Panc1 (cell line): ENCODE measurements at regions not wholly inside any gene's neighbourhood (a gene's known extent, or its start where the extent isn't known, plus 50 kb on each side); places are given as distances from the start of the nearest gene placed in this dataset.

ENCODE experiments used
- ATAC-seq: fragments of 200-7000 bp; cut with Tn5 transposase; 2 replicates; pipeline ENCODE4 v1.9.1; 2020; ENCODE audit warnings: mild to moderate bottlenecking, moderate library complexity
- BruUV-seq: library from RNA; stranded (reverse); fragments of 400-500 nt; replicated peaks from 2 replicates; lab custom pipeline; 2021; lab: Mats Ljungman, UMichigan
- CTCF ChIA-PET: fragments of 300-600 bp; sonication (Branson Sonifier 250); formaldehyde crosslinking; loops from one replicate; lab custom pipeline; 2022; ENCODE audit warnings: antibody characterized with exemption; lab: Charles Lee
- POLR2A ChIA-PET: fragments of 300-600 bp; sonication (Branson Sonifier 250); formaldehyde crosslinking; loops from one replicate; lab custom pipeline; 2022; ENCODE audit warnings: antibody characterized with exemption; lab: Charles Lee
- DNase-seq: peaks from one replicate; pipeline ENCODE4 v3.0.0-alpha.2; 2010; ENCODE audit warnings: low read depth, low spot score
- H3K27ac ChIP-seq: 2 replicates; pipeline ENCODE4 v1.5.1; 2011; ENCODE audit warnings: mild to moderate bottlenecking, low read length, inconsistent platforms
- H3K27me3 ChIP-seq: fragments of 200-500 bp; sonication (Bioruptor generic); 2 replicates; pipeline ENCODE4 v1.6.0; 2014; ENCODE audit warnings: low read length, inconsistent platforms; ENCODE audit not compliant: control insufficient read depth, insufficient read depth
- H3K36me3 ChIP-seq: fragments of 200-500 bp; sonication (Bioruptor generic); 2 replicates; pipeline ENCODE4 v1.5.1; 2014; ENCODE audit warnings: inconsistent platforms, mild to moderate bottlenecking, low read length, moderate library complexity; ENCODE audit not compliant: control insufficient read depth, insufficient read depth
- H3K4me1 ChIP-seq: 2 replicates; pipeline ENCODE4 v1.5.1; 2011; ENCODE audit warnings: inconsistent platforms, mild to moderate bottlenecking, low read length, moderate library complexity; ENCODE audit not compliant: control insufficient read depth, insufficient read depth
- H3K4me3 ChIP-seq, 2 experiments: 2 replicates each; pipeline ENCODE4 v1.5.1; 2011 to 2012; ENCODE audit warnings: low read depth in 2 of 2, low read length in 2 of 2, mild to moderate bottlenecking in 2 of 2, inconsistent platforms in 1 of 2, moderate library complexity in 1 of 2
- H3K9me3 ChIP-seq: fragments of 200-500 bp; sonication (Bioruptor generic); 2 replicates; pipeline ENCODE4 v1.5.1; 2014; ENCODE audit warnings: low read depth, mild to moderate bottlenecking, inconsistent platforms, low read length, moderate library complexity; ENCODE audit not compliant: control insufficient read depth, insufficient read depth
- POLR2AphosphoS5 ChIP-seq: IDR thresholded peaks from 2 replicates; pipeline ENCODE4 v1.6.1; 2012; ENCODE audit warnings: mild to moderate bottlenecking, low read depth, low read length, moderate library complexity
- SIN3A ChIP-seq: IDR thresholded peaks from 2 replicates; pipeline ENCODE4 v1.6.1; 2012; ENCODE audit warnings: low read depth, mild to moderate bottlenecking, low read length, moderate library complexity, borderline replicate concordance; ENCODE audit not compliant: insufficient read depth
- TCF7L2 ChIP-seq: IDR thresholded peaks from 2 replicates; pipeline ENCODE4 v1.6.1; 2011; ENCODE audit warnings: mild to moderate bottlenecking, low read depth, low read length, inconsistent platforms
- in situ Hi-C: cut with HindIII; loops from 2 replicates; pipeline ENCODE4 v1.10.0; 2016; ENCODE audit warnings: low sequenced_read_pairs, low pct_unique_long_range_greater_than_20kb
- intact Hi-C: fragments of 100-400 bp; cut with micrococcal nuclease; formaldehyde crosslinking; loops from one replicate; pipeline ENCODE4 v1.10.0; 2022; ENCODE audit not compliant: unreplicated experiment
- TF ChIP-seq, protein P1 (sequence below): fragments of 450-650 bp; IDR thresholded peaks from 2 replicates; pipeline ENCODE4 v1.5.1; 2017; ENCODE audit warnings: mild to moderate bottlenecking
- TF ChIP-seq, protein P2 (sequence below), 2 experiments: IDR thresholded peaks; 2 replicates each; pipeline ENCODE4 v1.6.1; 2011 to 2012; ENCODE audit warnings: low read depth in 2 of 2, control low read depth in 1 of 2, low read length in 1 of 2, mild to moderate bottlenecking in 1 of 2, moderate library complexity in 1 of 2; ENCODE audit not compliant: insufficient read depth in 1 of 2

DNA sequence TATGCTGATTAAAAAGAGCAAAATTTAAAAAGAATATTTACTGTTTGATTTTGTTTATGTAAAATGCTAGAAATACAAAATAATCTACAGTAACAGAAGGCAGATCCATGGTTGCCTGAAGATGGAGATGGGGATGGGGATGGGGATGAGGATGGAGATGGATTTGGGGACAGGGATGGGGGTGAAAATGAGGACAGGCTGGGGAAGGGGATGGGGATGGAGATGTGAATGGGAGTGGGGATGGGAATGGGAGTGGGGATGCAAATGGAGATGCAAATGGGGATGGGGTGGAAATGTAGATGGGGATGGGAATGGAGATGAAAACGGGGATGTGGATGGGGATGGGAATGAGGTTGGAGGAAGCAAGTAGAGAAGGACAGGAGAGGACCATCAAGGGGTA is 252.2 kb downstream of the PLPP3 start:
- Histone ChIP-seq H3K27me3 (no peaks in the 10 kb centered on the region), H3K36me3 (no peaks in the 10 kb centered on the region), H3K4me3 (no peak overlapping the region), H3K27ac (no peak overlapping the region), H3K9me3 (no peaks in the 10 kb centered on the region), H3K4me1 (no peaks in the 10 kb centered on the region; the same call in 1 of the 2 replicates)
- DNase-seq (no peak), ATAC-seq (no peak)
- intact Hi-C loops (no loop called here), in situ Hi-C loops (no loop called here)
- ChIA-PET POLR2A (no interaction called here), CTCF (no interaction called here)
- TF ChIP-seq TCF7L2 (no peak), POLR2AphosphoS5 (no peak), SIN3A (no peak)
- TF ChIP-seq, protein P1, sequence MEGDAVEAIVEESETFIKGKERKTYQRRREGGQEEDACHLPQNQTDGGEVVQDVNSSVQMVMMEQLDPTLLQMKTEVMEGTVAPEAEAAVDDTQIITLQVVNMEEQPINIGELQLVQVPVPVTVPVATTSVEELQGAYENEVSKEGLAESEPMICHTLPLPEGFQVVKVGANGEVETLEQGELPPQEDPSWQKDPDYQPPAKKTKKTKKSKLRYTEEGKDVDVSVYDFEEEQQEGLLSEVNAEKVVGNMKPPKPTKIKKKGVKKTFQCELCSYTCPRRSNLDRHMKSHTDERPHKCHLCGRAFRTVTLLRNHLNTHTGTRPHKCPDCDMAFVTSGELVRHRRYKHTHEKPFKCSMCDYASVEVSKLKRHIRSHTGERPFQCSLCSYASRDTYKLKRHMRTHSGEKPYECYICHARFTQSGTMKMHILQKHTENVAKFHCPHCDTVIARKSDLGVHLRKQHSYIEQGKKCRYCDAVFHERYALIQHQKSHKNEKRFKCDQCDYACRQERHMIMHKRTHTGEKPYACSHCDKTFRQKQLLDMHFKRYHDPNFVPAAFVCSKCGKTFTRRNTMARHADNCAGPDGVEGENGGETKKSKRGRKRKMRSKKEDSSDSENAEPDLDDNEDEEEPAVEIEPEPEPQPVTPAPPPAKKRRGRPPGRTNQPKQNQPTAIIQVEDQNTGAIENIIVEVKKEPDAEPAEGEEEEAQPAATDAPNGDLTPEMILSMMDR = no peak
- TF ChIP-seq, protein P2, sequence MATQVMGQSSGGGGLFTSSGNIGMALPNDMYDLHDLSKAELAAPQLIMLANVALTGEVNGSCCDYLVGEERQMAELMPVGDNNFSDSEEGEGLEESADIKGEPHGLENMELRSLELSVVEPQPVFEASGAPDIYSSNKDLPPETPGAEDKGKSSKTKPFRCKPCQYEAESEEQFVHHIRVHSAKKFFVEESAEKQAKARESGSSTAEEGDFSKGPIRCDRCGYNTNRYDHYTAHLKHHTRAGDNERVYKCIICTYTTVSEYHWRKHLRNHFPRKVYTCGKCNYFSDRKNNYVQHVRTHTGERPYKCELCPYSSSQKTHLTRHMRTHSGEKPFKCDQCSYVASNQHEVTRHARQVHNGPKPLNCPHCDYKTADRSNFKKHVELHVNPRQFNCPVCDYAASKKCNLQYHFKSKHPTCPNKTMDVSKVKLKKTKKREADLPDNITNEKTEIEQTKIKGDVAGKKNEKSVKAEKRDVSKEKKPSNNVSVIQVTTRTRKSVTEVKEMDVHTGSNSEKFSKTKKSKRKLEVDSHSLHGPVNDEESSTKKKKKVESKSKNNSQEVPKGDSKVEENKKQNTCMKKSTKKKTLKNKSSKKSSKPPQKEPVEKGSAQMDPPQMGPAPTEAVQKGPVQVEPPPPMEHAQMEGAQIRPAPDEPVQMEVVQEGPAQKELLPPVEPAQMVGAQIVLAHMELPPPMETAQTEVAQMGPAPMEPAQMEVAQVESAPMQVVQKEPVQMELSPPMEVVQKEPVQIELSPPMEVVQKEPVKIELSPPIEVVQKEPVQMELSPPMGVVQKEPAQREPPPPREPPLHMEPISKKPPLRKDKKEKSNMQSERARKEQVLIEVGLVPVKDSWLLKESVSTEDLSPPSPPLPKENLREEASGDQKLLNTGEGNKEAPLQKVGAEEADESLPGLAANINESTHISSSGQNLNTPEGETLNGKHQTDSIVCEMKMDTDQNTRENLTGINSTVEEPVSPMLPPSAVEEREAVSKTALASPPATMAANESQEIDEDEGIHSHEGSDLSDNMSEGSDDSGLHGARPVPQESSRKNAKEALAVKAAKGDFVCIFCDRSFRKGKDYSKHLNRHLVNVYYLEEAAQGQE (IDR thresholded peaks at IDR 0.05; ENCODE audit: insufficient read depth in 1 of 2, low read depth in 2 of 2, low read length in 1 of 2) = no peak
- no TSS peak for BruUV-seq

DNA sequence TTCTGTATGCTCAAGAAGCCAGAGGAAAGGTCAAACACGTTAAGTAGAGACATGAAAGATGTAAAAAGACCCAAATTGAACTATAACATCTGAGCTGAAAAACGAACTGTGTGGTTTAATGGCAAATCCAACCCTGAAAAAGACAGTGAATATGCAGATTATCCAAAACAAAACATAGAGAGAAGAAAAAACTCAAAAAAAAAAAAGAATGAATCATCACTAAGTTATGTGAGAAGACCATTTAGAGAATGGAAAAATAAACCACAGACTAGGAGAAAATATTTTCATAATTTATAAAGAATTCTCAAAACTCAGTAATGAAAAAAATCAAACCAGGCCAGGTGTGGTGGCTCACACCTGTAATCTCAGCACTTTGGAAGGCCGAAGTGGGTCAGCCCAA is 253.3 kb downstream of the PLPP3 start:
- Histone ChIP-seq H3K4me1 (no peaks in the 10 kb centered on the region; the same call in 1 of the 2 replicates), H3K27ac (no peak overlapping the region), H3K36me3 (no peaks in the 10 kb centered on the region), H3K27me3 (no peaks in the 10 kb centered on the region), H3K4me3 (no peak overlapping the region), H3K9me3 (no peaks in the 10 kb centered on the region)
- DNase-seq = no peak
- no TSS peak for BruUV-seq
- intact Hi-C loops (no loop called here), in situ Hi-C loops (no loop called here)
- no peak for TF ChIP-seq TCF7L2
- no peak for TF ChIP-seq POLR2AphosphoS5
- TF ChIP-seq, protein P2 (IDR thresholded peaks at IDR 0.05; ENCODE audit: insufficient read depth in 1 of 2, low read depth in 2 of 2, low read length in 1 of 2) = no peak
- TF ChIP-seq SIN3A = no peak
- TF ChIP-seq, protein P1 = no peak
- ChIA-PET CTCF (no interaction called here), POLR2A (no interaction called here)
- ATAC-seq = no peak
